Dermis microvascular lymphatic vessel endothelial cell (primary cell): ENCODE measurements at regions not wholly inside any gene's neighbourhood (a gene's known extent, or its start where the extent isn't known, plus 50 kb on each side); places are given as distances from the start of the nearest gene placed in this dataset.

Source experiments
- DNase-seq, 2 donors: peaks; one replicate each; pipeline versions ENCODE4 v3.0.0 to v3.0.0-alpha.2; 2010; ENCODE audit warnings: low read depth in 2 of 2

GRCh38 chr4:217891-218290 lies 87.4 kb downstream of the ZNF732 start:
- peak; percentile 39 to 61 for DNase-seq

DNA sequence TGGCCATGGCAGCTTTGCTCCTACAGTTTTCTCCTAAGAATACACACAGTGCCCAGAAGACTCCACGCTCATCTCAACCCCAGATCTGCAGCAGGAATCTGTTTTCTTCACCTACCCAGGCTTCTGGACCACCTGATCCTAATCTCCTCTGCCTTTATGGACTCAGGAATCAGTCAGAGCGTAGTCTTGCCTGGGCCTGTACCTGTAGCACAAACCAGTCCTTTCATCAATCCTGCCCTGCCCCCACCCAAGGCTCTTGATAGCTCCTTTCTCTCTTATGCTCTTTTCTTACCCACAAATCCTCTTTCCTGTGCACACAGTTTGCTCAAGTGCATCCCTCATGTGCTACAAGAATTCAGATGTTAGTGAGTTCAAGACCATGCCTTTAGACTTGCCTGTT lies 89.7 kb downstream of the ZNF718 start:
- DNase-seq = no peak
